22Rv1 (cell line): ENCODE measurements at regions not wholly inside any gene's neighbourhood (a gene's known extent, or its start where the extent isn't known, plus 50 kb on each side); places are given as distances from the start of the nearest gene placed in this dataset.

Experiments used
- ZFX ChIP-seq: fragments of 450-650 bp; IDR thresholded peaks from 2 replicates; pipeline ENCODE4 v1.6.1; 2017; ENCODE audit warnings: antibody characterized with exemption, borderline replicate concordance
- TF ChIP-seq, protein P1 (sequence below): fragments of 450-650 bp; IDR thresholded peaks from 2 replicates; pipeline ENCODE4 v1.5.1; 2017; ENCODE audit warnings: mild to moderate bottlenecking

DNA sequence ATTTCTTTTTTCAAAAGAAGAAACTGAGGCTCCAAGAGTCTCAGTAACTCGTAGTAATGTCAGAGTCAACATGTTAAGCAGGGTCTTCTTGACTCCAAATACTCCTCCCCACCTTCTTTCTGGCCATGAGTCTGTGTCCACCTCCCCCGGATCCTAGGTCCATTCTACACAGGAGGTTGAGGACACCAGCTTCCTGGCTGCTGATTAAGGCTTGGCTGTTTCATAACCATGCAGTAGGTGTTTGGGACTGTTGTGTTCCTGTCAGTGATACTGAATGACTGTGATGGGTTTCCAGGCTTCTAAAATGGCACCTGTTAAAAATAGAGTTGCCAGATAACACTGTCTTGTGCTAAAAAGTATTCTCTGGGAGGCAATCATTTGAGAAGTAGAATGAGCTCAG lies 130.8 kb upstream of the IL12A start:
- TF ChIP-seq, protein P1, sequence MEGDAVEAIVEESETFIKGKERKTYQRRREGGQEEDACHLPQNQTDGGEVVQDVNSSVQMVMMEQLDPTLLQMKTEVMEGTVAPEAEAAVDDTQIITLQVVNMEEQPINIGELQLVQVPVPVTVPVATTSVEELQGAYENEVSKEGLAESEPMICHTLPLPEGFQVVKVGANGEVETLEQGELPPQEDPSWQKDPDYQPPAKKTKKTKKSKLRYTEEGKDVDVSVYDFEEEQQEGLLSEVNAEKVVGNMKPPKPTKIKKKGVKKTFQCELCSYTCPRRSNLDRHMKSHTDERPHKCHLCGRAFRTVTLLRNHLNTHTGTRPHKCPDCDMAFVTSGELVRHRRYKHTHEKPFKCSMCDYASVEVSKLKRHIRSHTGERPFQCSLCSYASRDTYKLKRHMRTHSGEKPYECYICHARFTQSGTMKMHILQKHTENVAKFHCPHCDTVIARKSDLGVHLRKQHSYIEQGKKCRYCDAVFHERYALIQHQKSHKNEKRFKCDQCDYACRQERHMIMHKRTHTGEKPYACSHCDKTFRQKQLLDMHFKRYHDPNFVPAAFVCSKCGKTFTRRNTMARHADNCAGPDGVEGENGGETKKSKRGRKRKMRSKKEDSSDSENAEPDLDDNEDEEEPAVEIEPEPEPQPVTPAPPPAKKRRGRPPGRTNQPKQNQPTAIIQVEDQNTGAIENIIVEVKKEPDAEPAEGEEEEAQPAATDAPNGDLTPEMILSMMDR: no peak
- no peak for TF ChIP-seq ZFX
